GM19397 (cell line): ENCODE measurements at regions not wholly inside any gene's neighbourhood (a gene's known extent, or its start where the extent isn't known, plus 50 kb on each side); places are given as distances from the start of the nearest gene placed in this dataset.
"Not testable (repeated sequence)": the region's sequence is repeated elsewhere in the genome, so short reads cannot be mapped to it uniquely, and the experiment has no call there.

Source experiments
- ATAC-seq: cut with Tn5 transposase; IDR thresholded peaks from one replicate; pipeline ENCODE4 v1.9.1; 2021; ENCODE audit warnings: mild to moderate bottlenecking, moderate library complexity; ENCODE audit not compliant: unreplicated experiment

- ATAC-seq = not testable (repeated sequence)
Measured at GRCh38 chr21:10424887-10425145, 96.6 kb upstream of the TPTE start.

GRCh38 chr21:10425856-10426255, 95.5 kb upstream of the TPTE start:
- ATAC-seq = no peak

- ATAC-seq = not testable (repeated sequence)
Measured at GRCh38 chr21:10426812-10427211, 94.6 kb upstream of the TPTE start.

DNA sequence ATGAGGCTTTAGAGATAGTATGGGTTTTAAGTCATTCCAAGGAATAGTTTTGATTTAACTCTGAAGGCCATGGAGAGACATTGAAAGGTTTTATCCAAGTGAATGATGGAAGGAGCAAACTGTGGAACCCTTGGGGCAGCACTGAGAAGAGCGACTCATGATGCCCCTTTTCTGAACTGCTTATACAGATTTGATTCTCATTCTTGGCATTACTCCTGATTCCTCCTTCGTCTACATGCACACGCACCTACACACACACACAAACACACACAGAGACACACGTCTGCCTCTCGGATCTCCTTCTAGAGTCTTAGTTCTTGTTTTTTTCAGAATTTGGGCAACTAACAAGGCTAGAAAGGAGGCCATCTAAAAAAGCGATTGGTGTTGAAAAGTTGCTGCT, 94.1 kb upstream of the TPTE start:
- not testable (repeated sequence) for ATAC-seq

DNA sequence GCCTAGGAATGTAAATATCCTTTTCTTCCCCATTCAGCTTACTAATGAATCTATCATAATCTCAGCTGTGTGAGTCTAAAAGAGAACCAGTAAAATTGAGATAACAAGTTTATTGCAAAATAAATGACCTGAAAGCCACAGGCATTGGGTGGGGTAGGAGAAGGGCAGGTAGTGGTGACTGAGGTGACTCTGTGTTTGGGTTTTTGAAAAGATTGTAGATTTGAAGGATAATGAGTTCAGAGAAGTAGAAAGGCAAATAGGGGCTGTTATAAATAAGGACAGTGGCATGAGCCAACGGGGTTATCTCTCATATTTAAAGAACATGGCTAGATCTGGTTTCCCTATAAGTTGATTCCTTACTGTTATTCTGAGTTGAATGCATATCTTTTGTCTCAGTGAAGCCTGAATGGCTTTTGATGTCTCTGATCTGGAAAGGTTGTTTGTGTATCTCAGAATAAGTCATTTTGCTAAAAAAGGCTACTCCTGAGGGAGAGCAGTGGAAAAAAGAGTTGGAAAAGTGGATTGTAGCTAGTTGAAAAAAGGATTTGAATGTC, 92.3 kb upstream of the TPTE start:
- ATAC-seq = not testable (repeated sequence)

- no peak for ATAC-seq
Measured at GRCh38 chr21:10430005-10430404, 91.4 kb upstream of the TPTE start.

- ATAC-seq = not testable (repeated sequence)
Measured at GRCh38 chr21:10431995-10432394, 89.4 kb upstream of the TPTE start.

DNA sequence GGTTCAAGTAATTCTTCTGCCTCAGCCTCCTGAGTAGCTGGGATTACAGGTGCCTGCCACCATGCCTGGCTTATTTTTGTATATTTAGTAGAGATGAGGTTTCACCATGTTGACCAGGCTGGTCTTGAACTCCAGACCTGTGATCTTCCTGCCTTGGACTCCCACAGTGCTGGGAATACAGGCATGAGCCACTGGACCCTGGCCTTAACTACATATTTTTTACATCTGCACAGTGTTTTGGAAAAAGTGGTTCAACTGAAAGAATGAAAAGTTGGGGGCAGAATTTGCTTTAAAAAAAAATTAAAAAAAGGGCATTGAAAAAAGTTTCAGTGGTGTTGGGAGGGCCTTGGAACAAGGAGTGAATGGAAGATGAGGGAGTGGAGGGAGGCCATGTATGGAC, 88.9 kb upstream of the TPTE start:
- ATAC-seq = not testable (repeated sequence)

- ATAC-seq = not testable (repeated sequence)
Measured at GRCh38 chr21:10437977-10438376, 83.4 kb upstream of the TPTE start.

DNA sequence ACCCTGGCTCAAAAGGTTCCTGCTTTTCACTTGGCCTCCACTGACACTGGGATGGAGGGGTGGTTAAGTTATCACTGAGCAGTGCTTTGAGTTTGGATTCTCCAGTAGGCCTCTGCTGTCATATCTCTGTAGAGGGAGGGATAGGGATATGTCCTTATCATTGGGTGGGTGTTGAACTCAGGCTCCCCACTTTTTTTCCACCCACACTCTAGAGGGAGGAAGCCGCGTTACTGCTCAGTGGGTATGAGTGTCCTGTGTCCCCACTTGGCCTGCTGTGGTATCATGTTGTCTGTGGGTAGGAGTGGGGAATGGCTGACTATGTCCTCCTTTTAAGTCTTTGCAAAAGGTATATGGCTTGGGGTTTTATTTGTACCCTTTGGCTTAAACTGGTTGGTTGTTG, 80.7 kb upstream of the TPTE start:
- ATAC-seq = not testable (repeated sequence)

DNA sequence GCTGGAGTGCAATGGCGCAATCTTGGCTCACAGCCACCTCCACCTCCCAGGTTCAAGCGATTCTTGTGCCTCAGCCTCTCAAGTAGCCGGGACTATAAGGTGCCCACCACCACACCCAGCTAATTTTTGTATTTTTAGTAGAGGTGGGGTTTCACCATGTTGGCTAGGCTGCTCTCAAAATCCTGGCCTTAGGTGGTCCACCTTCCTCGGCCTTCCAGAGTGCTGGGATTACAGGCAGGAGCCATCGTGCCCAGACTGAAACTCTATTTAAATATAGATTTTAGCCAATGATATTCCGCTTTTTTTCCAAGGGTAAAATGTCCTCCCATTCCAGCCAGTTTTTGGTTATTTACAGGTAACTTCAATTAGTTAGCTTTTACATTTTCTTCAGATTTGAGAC, 79.4 kb upstream of the TPTE start:
- not testable (repeated sequence) for ATAC-seq

DNA sequence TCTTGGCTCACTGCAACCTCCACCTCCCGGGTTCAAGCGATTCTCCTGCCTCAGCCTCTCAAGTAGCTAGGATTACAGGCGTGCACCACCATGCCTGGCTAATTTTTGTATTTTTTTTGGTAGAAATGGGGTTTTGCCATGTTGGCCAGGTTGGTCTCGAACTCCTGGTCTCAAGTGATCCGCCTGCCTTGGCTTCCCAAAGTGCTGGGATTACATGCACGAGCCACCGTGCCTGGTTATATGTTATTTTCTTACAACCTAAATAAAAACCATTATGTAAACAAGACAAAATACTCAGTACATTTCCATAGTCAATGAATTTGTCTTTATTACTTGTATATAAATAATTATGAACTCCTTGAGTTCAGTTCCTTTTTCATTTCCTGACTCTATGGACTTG, 75.7 kb upstream of the TPTE start:
- not testable (repeated sequence) for ATAC-seq

DNA sequence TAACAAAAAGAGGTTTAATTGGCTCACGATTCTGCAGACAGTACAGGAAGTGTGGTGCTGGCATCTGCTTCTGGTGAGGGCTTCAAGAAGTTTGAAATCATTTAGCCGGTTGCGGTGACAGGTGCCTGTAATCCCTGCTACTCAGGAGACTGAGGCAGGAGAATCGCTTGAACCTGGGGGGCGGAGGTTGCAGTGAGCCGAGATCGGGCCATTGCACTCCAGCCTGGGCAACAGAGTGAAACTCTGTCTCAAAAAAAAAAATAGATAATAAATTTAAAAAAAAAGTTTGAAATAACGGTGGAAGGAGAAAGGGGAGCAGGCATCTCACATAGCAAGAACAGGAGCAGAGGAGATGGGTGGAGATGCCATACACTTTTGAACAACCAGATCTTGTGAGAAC, 71.9 kb upstream of the TPTE start:
- ATAC-seq = not testable (repeated sequence)

DNA sequence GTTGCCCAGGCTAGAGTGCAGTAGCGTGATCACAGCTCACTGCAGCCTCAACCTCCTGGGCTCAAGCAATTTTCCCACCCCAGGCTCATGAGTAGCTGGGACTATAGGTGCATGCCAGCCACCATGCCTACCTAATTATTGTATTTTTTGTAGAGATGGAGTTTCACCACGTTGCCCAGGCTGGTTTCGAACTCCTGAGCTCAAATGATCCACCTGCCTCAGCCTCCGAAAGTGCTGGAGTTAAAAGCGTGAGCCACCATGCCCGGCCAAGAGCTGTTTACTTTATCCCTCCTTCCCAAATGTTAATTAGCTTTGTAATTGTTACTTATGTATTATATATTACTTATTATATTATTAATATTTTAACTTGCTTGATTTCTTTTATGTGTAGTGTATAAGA, 70.1 kb upstream of the TPTE start:
- ATAC-seq = not testable (repeated sequence)

DNA sequence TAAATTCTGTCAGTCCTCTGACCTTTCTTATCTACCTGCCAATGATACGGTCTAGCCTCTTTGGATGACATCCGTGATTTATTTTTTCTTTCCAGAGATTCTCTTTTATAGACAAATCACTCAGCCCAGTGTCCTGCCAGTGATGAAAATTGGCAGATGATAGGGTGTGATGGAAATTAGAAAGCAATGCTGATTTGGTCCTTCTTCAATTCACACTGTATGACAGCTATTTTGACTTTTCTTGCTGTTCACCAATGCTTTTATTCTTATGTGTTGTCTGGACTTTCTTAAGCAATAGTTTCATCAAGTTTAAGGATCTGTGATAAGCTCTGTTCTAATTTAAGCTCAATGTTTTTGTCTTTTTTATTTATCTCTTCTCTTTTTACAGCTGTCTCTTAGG, 63.6 kb upstream of the TPTE start:
- not testable (repeated sequence) for ATAC-seq

DNA sequence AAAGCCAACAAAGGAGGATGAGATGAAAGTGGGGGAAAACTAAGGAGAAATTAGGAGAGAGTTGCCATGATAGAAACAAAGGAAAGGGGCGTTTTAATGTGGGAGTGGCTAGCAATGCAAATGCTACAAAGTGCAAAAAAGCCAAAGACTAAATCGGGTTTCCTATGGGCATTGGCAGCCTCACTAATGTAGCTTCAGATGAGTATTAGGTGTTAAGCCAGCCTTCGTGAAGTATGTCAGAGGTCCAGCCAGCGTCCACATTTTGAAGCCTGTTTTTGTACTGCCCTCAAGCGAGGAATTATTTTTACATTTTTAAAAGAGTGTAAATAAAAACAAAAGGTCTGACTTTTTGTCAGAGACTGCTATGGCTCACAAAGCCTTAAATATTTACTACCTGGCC, 60.4 kb upstream of the TPTE start:
- not testable (repeated sequence) for ATAC-seq

- not testable (repeated sequence) for ATAC-seq
Measured at GRCh38 chr21:10461445-10461844, 59.9 kb upstream of the TPTE start.

- ATAC-seq = no peak
Measured at GRCh38 chr21:10463156-10463555, 58.2 kb upstream of the TPTE start.

DNA sequence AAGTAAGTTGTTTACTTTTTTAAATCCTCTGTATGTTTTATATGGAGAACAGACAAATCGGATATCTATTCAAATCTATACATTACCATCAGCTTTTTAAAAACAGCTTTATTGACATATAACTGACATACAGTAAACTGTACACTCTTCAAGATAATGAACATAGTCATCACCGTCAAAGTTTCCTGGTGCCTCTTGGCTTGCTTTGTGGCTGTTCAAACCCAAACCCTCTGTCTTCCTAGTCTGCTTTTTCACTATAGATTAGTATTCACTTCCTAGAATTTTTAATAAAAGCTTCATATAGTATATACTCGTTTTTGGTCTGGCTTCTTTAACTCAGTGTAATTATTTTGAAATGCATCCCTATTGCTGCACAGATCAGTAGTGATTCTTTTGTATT, 56.4 kb upstream of the TPTE start:
- no peak for ATAC-seq

- ATAC-seq = not testable (repeated sequence)
Measured at GRCh38 chr21:10465524-10466110, 55.8 kb upstream of the TPTE start.

GRCh38 chr21:10466200-10466599, 55.2 kb upstream of the TPTE start:
- no peak for ATAC-seq
